GM18868 (cell line): ENCODE measurements at regions not wholly inside any gene's neighbourhood (a gene's known extent, or its start where the extent isn't known, plus 50 kb on each side); places are given as distances from the start of the nearest gene placed in this dataset.

ENCODE experiments used
- ATAC-seq: cut with Tn5 transposase; IDR thresholded peaks from one replicate; pipeline ENCODE4 v1.9.1; 2021; ENCODE audit warnings: mild to moderate bottlenecking, moderate library complexity; ENCODE audit not compliant: unreplicated experiment

- no peak for ATAC-seq
Measured at GRCh38 chr6:6834356-6835222, 246.1 kb downstream of the LY86 start.

GRCh38 chr6:6835223-6835503, 246.6 kb downstream of the LY86 start:
- ATAC-seq, result no peak

GRCh38 chr6:6836609-6837406, 248.3 kb downstream of the LY86 start:
- no peak for ATAC-seq

GRCh38 chr6:6837541-6838080, 249.1 kb downstream of the LY86 start:
- no peak for ATAC-seq

GRCh38 chr6:6840831-6841291, 252.3 kb downstream of the LY86 start:
- peak; percentile 95 for ATAC-seq

- ATAC-seq, result no peak
Measured at GRCh38 chr6:6841571-6841970, 253.1 kb downstream of the LY86 start.

GRCh38 chr6:6842291-6842690, 253.8 kb downstream of the LY86 start:
- no peak for ATAC-seq

- no peak for ATAC-seq
Measured at GRCh38 chr6:6843057-6843627, 254.6 kb downstream of the LY86 start.

GRCh38 chr6:6843777-6844176, 255.3 kb downstream of the LY86 start:
- ATAC-seq, result no peak

GRCh38 chr6:6844530-6844929, 256.0 kb downstream of the LY86 start:
- ATAC-seq, result no peak

GRCh38 chr6:6845603-6846002, 257.1 kb downstream of the LY86 start:
- no peak for ATAC-seq

GRCh38 chr6:6847591-6847990, 259.1 kb downstream of the LY86 start:
- ATAC-seq, result no peak

- ATAC-seq, result no peak
Measured at GRCh38 chr6:6851059-6851948, 256.5 kb upstream of the RREB1 start.

- ATAC-seq, result no peak
Measured at GRCh38 chr6:6851949-6852261, 255.9 kb upstream of the RREB1 start.

- ATAC-seq, result peak; percentile 91
Measured at GRCh38 chr6:6856538-6857523, 250.9 kb upstream of the RREB1 start.

GRCh38 chr6:6857528-6857927, 250.2 kb upstream of the RREB1 start:
- ATAC-seq, result no peak

GRCh38 chr6:6858533-6858982, 249.2 kb upstream of the RREB1 start:
- ATAC-seq, result no peak

GRCh38 chr6:6859105-6859504, 248.7 kb upstream of the RREB1 start:
- no peak for ATAC-seq

GRCh38 chr6:6859722-6860121, 248.0 kb upstream of the RREB1 start:
- ATAC-seq, result no peak
